GM23338 (cell line): ENCODE measurements at regions not wholly inside any gene's neighbourhood (a gene's known extent, or its start where the extent isn't known, plus 50 kb on each side); places are given as distances from the start of the nearest gene placed in this dataset.

Experiments used
- ATAC-seq: fragments of 200-7000 bp; cut with Tn5 transposase; 3 replicates; pipeline ENCODE4 v1.9.1; 2020
- DNase-seq: peaks from one replicate; pipeline ENCODE4 v3.0.0-alpha.2; 2015; ENCODE audit warnings: low spot score
- H2AFZ ChIP-seq: fragments of 200-600 bp; sonication (generic); 2 replicates; pipeline ENCODE4 v1.8.0; 2016; ENCODE audit warnings: antibody characterized with exemption, mild to moderate bottlenecking, moderate library complexity
- H3F3A ChIP-seq: fragments of 200-600 bp; sonication (generic); replicated peaks from 2 replicates; pipeline ENCODE4 v1.8.0; 2017; ENCODE audit warnings: antibody characterized with exemption, mixed run types, low read depth
- H3K27ac ChIP-seq: fragments of 200-600 bp; sonication (generic); 2 replicates; pipeline ENCODE4 v1.6.1; 2016; ENCODE audit warnings: low read depth
- H3K27me3 ChIP-seq: fragments of 200-600 bp; sonication (generic); 2 replicates; pipeline ENCODE4 v1.8.0; 2016; ENCODE audit warnings: mild to moderate bottlenecking, mixed run types, moderate library complexity; ENCODE audit not compliant: insufficient read depth
- H3K36me3 ChIP-seq: fragments of 200-600 bp; sonication (generic); 2 replicates; pipeline ENCODE4 v1.8.0; 2016; ENCODE audit warnings: mild to moderate bottlenecking; ENCODE audit not compliant: insufficient read depth
- H3K4me1 ChIP-seq: fragments of 200-600 bp; sonication (generic); 2 replicates; pipeline ENCODE4 v1.8.0; 2016; ENCODE audit warnings: mild to moderate bottlenecking, moderate library complexity; ENCODE audit not compliant: insufficient read depth
- H3K4me2 ChIP-seq: fragments of 200-600 bp; sonication (generic); 2 replicates; pipeline ENCODE4 v1.7.1; 2017; ENCODE audit warnings: mixed run types
- H3K4me3 ChIP-seq: fragments of 200-600 bp; sonication (generic); 2 replicates; pipeline ENCODE4 v1.6.1; 2016; ENCODE audit warnings: mixed run types
- H3K79me2 ChIP-seq: fragments of 200-600 bp; sonication (generic); replicated peaks from 2 replicates; pipeline ENCODE4 v1.8.0; 2017; ENCODE audit warnings: mild to moderate bottlenecking; ENCODE audit not compliant: insufficient read depth
- H3K9me2 ChIP-seq: fragments of 200-600 bp; sonication (generic); 2 replicates; pipeline ENCODE4 v1.8.0; 2017; ENCODE audit not compliant: insufficient read depth
- H4K20me1 ChIP-seq: fragments of 200-600 bp; sonication (generic); replicated peaks from 2 replicates; pipeline ENCODE4 v1.8.0; 2017; ENCODE audit warnings: mild to moderate bottlenecking; ENCODE audit not compliant: insufficient read depth
- H3K27ac Mint-ChIP-seq: 2 replicates; pipeline ENCODE4 v1.8.0; 2020; ENCODE audit warnings: inconsistent platforms, mild to moderate bottlenecking, moderate library complexity, mixed read lengths
- H3K27me3 Mint-ChIP-seq: 3 replicates; pipeline ENCODE4 v1.8.0; 2022; ENCODE audit warnings: low read depth, mild to moderate bottlenecking, moderate library complexity, mixed read lengths, inconsistent platforms; ENCODE audit not compliant: insufficient read depth, poor library complexity
- H3K36me3 Mint-ChIP-seq: 3 replicates; pipeline ENCODE4 v1.8.0; 2021; ENCODE audit warnings: low read depth, mild to moderate bottlenecking, inconsistent platforms, moderate library complexity, mixed read lengths
- H3K4me1 Mint-ChIP-seq: 3 replicates; pipeline ENCODE4 v1.8.0; 2020; ENCODE audit warnings: mild to moderate bottlenecking, inconsistent platforms, mixed read lengths
- H3K4me3 Mint-ChIP-seq: 3 replicates; pipeline ENCODE4 v1.8.0; 2021; ENCODE audit warnings: moderate library complexity, mild to moderate bottlenecking, inconsistent platforms, mixed read lengths
- H3K9me3 Mint-ChIP-seq: 3 replicates; pipeline ENCODE4 v1.8.0; 2020; ENCODE audit warnings: moderate library complexity, mild to moderate bottlenecking, inconsistent platforms, mixed read lengths
- CTCF ChIP-seq, 2 experiments: fragments of 200-600 bp in 1 of 2; sonication (generic) in 1 of 2; conservative IDR thresholded peaks; 2 replicates each; pipeline versions ENCODE4 v1.5.1 to v1.6.1; 2016 to 2017; ENCODE audit warnings: antibody characterized with exemption in 2 of 2, low read depth in 2 of 2, mild to moderate bottlenecking in 2 of 2, moderate library complexity in 1 of 2
- EZH2 ChIP-seq: fragments of 200-600 bp; sonication (generic); IDR thresholded peaks from one replicate; pipeline ENCODE4 v1.8.0; 2017; ENCODE audit warnings: antibody characterized with exemption, mild to moderate bottlenecking, low read depth; ENCODE audit not compliant: unreplicated experiment
- NANOG ChIP-seq: IDR thresholded peaks from 2 replicates; pipeline ENCODE4 v1.6.1; 2016; ENCODE audit warnings: antibody characterized with exemption, borderline replicate concordance
- POLR2AphosphoS5 ChIP-seq: IDR thresholded peaks from 2 replicates; pipeline ENCODE4 v1.6.1; 2016; ENCODE audit warnings: antibody characterized with exemption, low read depth
- STAT1 ChIP-seq: IDR thresholded peaks from one replicate; pipeline ENCODE4 v1.6.1; 2016; ENCODE audit warnings: antibody characterized with exemption; ENCODE audit not compliant: unreplicated experiment
- ZNF114 ChIP-seq: fragments of 250-450 bp; sonication (Bioruptor Pico); IDR thresholded peaks from 2 replicates; pipeline ENCODE4 v1.5.0; 2020; ENCODE audit warnings: mild to moderate bottlenecking, moderate library complexity
- ZNF331 ChIP-seq: fragments of 250-450 bp; sonication (Bioruptor Pico); IDR thresholded peaks from 2 replicates; pipeline ENCODE4 v1.5.0; 2020; ENCODE audit warnings: low read depth, mild to moderate bottlenecking, moderate library complexity

- peak; percentile 83 for ATAC-seq
- Mint-ChIP-seq H3K4me1 (peaks cover 21% of the 10 kb centered on the region), H3K9me3 (no peaks in the 10 kb centered on the region), H3K27ac (no peak overlapping the region), H3K27me3 (peaks cover 8% of the 10 kb centered on the region), H3K36me3 (no peaks in the 10 kb centered on the region), H3K4me3 (no peak overlapping the region)
- Histone ChIP-seq H3K4me2 (no peak overlapping the region), H3K4me3 (no peak overlapping the region), H3K9me2 (0 out of 2 replicates have a peak, but pooled peaks cover 4% of the 10 kb centered on the region), H3K27me3 (no peaks in the 10 kb centered on the region), H3K36me3 (no peaks in the 10 kb centered on the region), H3K79me2 (no peaks in the 10 kb centered on the region), H3K4me1 (no peaks in the 10 kb centered on the region), H4K20me1 (no peaks in the 10 kb centered on the region), H3F3A (no peaks in the 10 kb centered on the region), H2AFZ (peak overlapping the region; percentile 78), H3K27ac (no peak overlapping the region)
- TF ChIP-seq ZNF331 (no peak), EZH2 (no peak), ZNF114 (no peak), CTCF (conservative IDR thresholded peaks at IDR 0.05; ENCODE audit: low read depth in 2 of 2) (peak; percentile 35 to 43)
- peak; percentile 64 for DNase-seq
Observed at GRCh38 chr15:77836121-77836692, 203.5 kb upstream of the LINGO1 start.

- H3K4me3 ChIP-seq: no peak overlapping the region
- H3K9me2 ChIP-seq: 0 out of 2 replicates have a peak, but pooled peaks cover 4% of the 10 kb centered on the region
- no peak overlapping the region for H3K4me3 Mint-ChIP-seq
- no peaks in the 10 kb centered on the region for H3K79me2 ChIP-seq
- no peak for DNase-seq
- peaks cover 13% of the 10 kb centered on the region for H3K4me1 Mint-ChIP-seq
- H3K4me1 ChIP-seq: no peaks in the 10 kb centered on the region
- no peaks in the 10 kb centered on the region for H3K27me3 ChIP-seq
- no peak overlapping the region for H3K27ac ChIP-seq
- H3K9me3 Mint-ChIP-seq: no peaks in the 10 kb centered on the region
- no peaks in the 10 kb centered on the region for H3K36me3 Mint-ChIP-seq
- H3K36me3 ChIP-seq: no peaks in the 10 kb centered on the region
- no peak overlapping the region for H3K27ac Mint-ChIP-seq
- no peaks in the 10 kb centered on the region for H4K20me1 ChIP-seq
- H3K4me2 ChIP-seq: no peak overlapping the region
- no peak for TF ChIP-seq ZNF331
- H2AFZ ChIP-seq: no peak overlapping the region
- peaks cover 8% of the 10 kb centered on the region for H3K27me3 Mint-ChIP-seq
- H3F3A ChIP-seq: no peaks in the 10 kb centered on the region
- ATAC-seq: no peak
Observed at GRCh38 chr15:77834276-77834990, 201.7 kb upstream of the LINGO1 start.

GRCh38 chr15:77832874-77833273, 200.2 kb upstream of the LINGO1 start:
- no peaks in the 10 kb centered on the region for H3K79me2 ChIP-seq
- no peaks in the 10 kb centered on the region for H3K4me1 ChIP-seq
- H3F3A ChIP-seq: no peaks in the 10 kb centered on the region
- Mint-ChIP-seq H3K27me3 (peaks cover 10% of the 10 kb centered on the region), H3K27ac (no peak overlapping the region), H3K4me1 (peaks cover 13% of the 10 kb centered on the region), H3K4me3 (no peak overlapping the region), H3K36me3 (no peaks in the 10 kb centered on the region), H3K9me3 (no peaks in the 10 kb centered on the region)
- no peaks in the 10 kb centered on the region for H4K20me1 ChIP-seq
- H3K27ac ChIP-seq: no peak overlapping the region
- no peak for TF ChIP-seq STAT1
- no peak for TF ChIP-seq NANOG
- no peak for TF ChIP-seq POLR2AphosphoS5
- H3K4me2 ChIP-seq: no peak overlapping the region
- no peaks in the 10 kb centered on the region for H3K27me3 ChIP-seq
- H2AFZ ChIP-seq: no peak overlapping the region
- DNase-seq (no peak), ATAC-seq (no peak)
- no peak overlapping the region for H3K4me3 ChIP-seq
- H3K36me3 ChIP-seq: no peaks in the 10 kb centered on the region
- 0 out of 2 replicates have a peak, but pooled peaks cover 4% of the 10 kb centered on the region for H3K9me2 ChIP-seq
